NCI-H2227 (cell line): ENCODE measurements at regions not wholly inside any gene's neighbourhood (a gene's known extent, or its start where the extent isn't known, plus 50 kb on each side); places are given as distances from the start of the nearest gene placed in this dataset.

ENCODE experiments used
- DNase-seq: peaks from one replicate; lab custom pipeline; 2025; ENCODE audit not compliant: unreplicated experiment; lab: John Stamatoyannopoulos, UW

- DNase-seq = no peak
Measured at GRCh38 chr1:61627365-61627764, 97.6 kb downstream of the TM2D1 start.

GRCh38 chr1:61626816-61627215 lies 98.1 kb downstream of the TM2D1 start:
- DNase-seq = no peak

GRCh38 chr1:61623852-61624251 lies 101.1 kb downstream of the TM2D1 start:
- DNase-seq = no peak

GRCh38 chr1:61620536-61620935 lies 104.4 kb downstream of the TM2D1 start:
- no peak for DNase-seq

- no peak for DNase-seq
Measured at GRCh38 chr1:61618755-61619154, 106.2 kb downstream of the TM2D1 start.

GRCh38 chr1:61618193-61618592 lies 106.7 kb downstream of the TM2D1 start:
- no peak for DNase-seq

GRCh38 chr1:61616830-61617229 lies 108.1 kb downstream of the TM2D1 start:
- DNase-seq = no peak

GRCh38 chr1:61612602-61613001 lies 112.3 kb downstream of the TM2D1 start:
- no peak for DNase-seq

- no peak for DNase-seq
Measured at GRCh38 chr1:61609040-61609439, 115.9 kb downstream of the TM2D1 start.

GRCh38 chr1:61607448-61607847 lies 117.5 kb downstream of the TM2D1 start:
- DNase-seq = no peak

GRCh38 chr1:61606448-61607312 lies 118.3 kb downstream of the TM2D1 start:
- DNase-seq = no peak

- no peak for DNase-seq
Measured at GRCh38 chr1:61605607-61606321, 119.2 kb downstream of the TM2D1 start.

GRCh38 chr1:61604684-61605083 lies 120.3 kb downstream of the TM2D1 start:
- no peak for DNase-seq

- no peak for DNase-seq
Measured at GRCh38 chr1:61604261-61604660, 120.7 kb downstream of the TM2D1 start.

- DNase-seq = no peak
Measured at GRCh38 chr1:61602663-61603062, 122.3 kb downstream of the TM2D1 start.

GRCh38 chr1:61597601-61598000 lies 127.3 kb downstream of the TM2D1 start:
- no peak for DNase-seq

- DNase-seq = no peak
Measured at GRCh38 chr1:61593331-61593730, 131.6 kb downstream of the TM2D1 start.

- DNase-seq = no peak
Measured at GRCh38 chr1:61591351-61591750, 133.6 kb downstream of the TM2D1 start.

- peak; percentile 77 for DNase-seq
Measured at GRCh38 chr1:61588736-61589672, 135.9 kb downstream of the TM2D1 start.

GRCh38 chr1:61585714-61586113 lies 139.2 kb downstream of the TM2D1 start:
- no peak for DNase-seq

- no peak for DNase-seq
Measured at GRCh38 chr1:61583703-61584102, 141.2 kb downstream of the TM2D1 start.
